ENCODE measurements at regions not wholly inside any gene's neighbourhood (a gene's known extent, or its start where the extent isn't known, plus 50 kb on each side); places are given as distances from the start of the nearest gene placed in this dataset.

DNA sequence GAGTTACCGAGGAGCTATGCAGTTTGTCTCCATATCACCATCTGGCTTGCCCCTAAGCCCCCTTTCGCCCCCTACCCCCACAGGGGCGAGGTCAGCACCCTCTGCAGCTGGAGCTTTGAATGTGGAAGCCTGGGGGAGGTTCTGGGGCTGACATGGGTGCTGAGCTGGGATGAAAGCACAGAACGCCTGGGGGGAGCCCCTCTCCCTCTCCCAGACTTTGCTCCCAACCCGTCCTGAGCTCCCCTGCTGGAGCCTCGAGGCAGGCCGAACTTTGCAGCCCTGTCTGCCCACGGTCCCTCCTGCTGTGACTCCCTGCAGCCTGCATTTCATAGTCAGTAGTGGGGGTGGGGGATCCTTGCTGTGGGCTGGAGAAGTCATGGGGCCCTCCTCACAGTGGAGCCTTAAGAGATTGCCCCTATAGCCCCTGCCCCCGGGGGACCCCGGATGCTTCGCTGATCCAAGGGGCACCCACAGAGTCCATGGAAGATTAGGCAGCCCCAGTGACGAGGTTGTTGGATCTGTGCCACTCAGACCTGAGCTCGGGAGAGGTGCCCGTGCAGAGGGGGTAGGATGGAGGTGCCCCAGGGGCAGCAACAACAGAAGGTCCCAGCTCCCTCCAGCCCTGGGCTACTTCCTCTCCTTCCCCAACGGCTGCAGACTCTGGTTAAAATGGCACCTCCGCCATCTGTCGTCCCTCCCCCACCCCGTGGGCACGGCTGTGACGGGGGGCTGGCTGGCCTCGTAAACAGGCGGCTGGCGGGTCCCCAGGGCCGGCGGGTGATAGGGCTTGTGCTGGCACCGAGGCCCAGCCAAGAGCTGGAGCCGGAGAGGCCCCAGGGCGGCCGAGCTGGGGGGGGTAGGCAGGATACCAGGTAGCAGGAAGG is 162.0 kb downstream of the C9orf50 start:
- H3K9ac ChIP-seq (ENCODE audit: low read length), result no peak overlapping the region
- H3K4me1 ChIP-seq (ENCODE audit: low read length), result peaks cover 10% of the 10 kb centered on the region
- no peak overlapping the region for H3K27ac ChIP-seq (ENCODE audit: low read length)
- no peak overlapping the region for H2AFZ ChIP-seq (ENCODE audit: low read depth, low read length)
- H3K36me3 ChIP-seq (replicated peaks; ENCODE audit: low read depth, low read length), result no peaks in the 10 kb centered on the region
- H3K79me2 ChIP-seq (ENCODE audit: low read length), result no peaks in the 10 kb centered on the region
- no peak overlapping the region for H3K4me3 ChIP-seq (ENCODE audit: low read length)
- H3K4me2 ChIP-seq (ENCODE audit: low read length), result no peak overlapping the region
- H4K20me1 ChIP-seq (ENCODE audit: insufficient read depth, low read length), result no peaks in the 10 kb centered on the region
- peaks cover 22% of the 10 kb centered on the region; the same call in 1 of the 2 replicates for H3K27me3 ChIP-seq (ENCODE audit: low read depth, low read length)
- no peak for TF ChIP-seq CTCF (IDR thresholded peaks at IDR 0.05; ENCODE audit: low read depth, low read length)
- no peak for TF ChIP-seq EZH2phosphoT487 (IDR thresholded peaks at IDR 0.05; ENCODE audit: low read depth)
- no peaks in the 10 kb centered on the region for H3K9me3 ChIP-seq (ENCODE audit: insufficient read depth, low read length)

- H3K4me2 ChIP-seq (ENCODE audit: low read length), result peak overlapping the region; percentile 7; the same call in 1 of the 2 replicates
- no peaks in the 10 kb centered on the region for H3K79me2 ChIP-seq (ENCODE audit: low read length)
- H3K9me3 ChIP-seq (ENCODE audit: insufficient read depth, low read length), result no peaks in the 10 kb centered on the region
- peaks cover 20% of the 10 kb centered on the region; the same call in 1 of the 2 replicates for H3K27me3 ChIP-seq (ENCODE audit: low read depth, low read length)
- no peaks in the 10 kb centered on the region for H4K20me1 ChIP-seq (ENCODE audit: insufficient read depth, low read length)
- no peak overlapping the region for H3K9ac ChIP-seq (ENCODE audit: low read length)
- TF ChIP-seq CTCF (IDR thresholded peaks at IDR 0.05; ENCODE audit: low read depth, low read length) (no peak), EZH2phosphoT487 (IDR thresholded peaks at IDR 0.05; ENCODE audit: low read depth) (no peak)
- no peak overlapping the region for H3K4me3 ChIP-seq (ENCODE audit: low read length)
- H3K4me1 ChIP-seq (ENCODE audit: low read length), result peaks cover 10% of the 10 kb centered on the region
- no peak overlapping the region for H2AFZ ChIP-seq (ENCODE audit: low read depth, low read length)
- H3K36me3 ChIP-seq (replicated peaks; ENCODE audit: low read depth, low read length), result no peaks in the 10 kb centered on the region
- H3K27ac ChIP-seq (ENCODE audit: low read length), result no peak overlapping the region
Measured at GRCh38 chr9:129458155-129458661, 162.7 kb downstream of the C9orf50 start.

DNA sequence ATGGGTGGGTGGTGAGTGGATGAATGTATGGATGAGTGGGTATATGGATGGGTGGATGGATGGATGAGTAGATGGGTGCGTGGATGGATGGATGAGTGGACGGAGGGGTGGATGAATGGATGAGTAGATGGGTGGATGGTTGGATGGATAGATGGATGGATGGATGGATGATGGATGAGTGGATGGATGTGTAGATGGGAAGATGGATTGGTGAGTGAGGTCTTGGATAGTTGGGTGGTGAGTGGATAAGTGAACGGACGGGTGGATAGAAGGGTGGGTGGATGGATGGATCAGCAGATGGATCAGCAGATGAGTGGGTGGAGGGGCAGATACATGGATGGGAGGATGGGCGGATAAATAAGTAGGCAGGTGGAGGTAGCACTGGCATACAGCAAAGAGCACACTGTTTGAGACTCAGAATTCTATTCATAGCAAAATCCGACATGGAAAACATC is 163.5 kb downstream of the C9orf50 start:
- Histone ChIP-seq H3K27ac (ENCODE audit: low read length) (no peak overlapping the region), H3K36me3 (replicated peaks; ENCODE audit: low read depth, low read length) (no peaks in the 10 kb centered on the region), H3K4me2 (ENCODE audit: low read length) (no peak overlapping the region), H4K20me1 (ENCODE audit: insufficient read depth, low read length) (no peaks in the 10 kb centered on the region), H3K4me1 (ENCODE audit: low read length) (peaks cover 10% of the 10 kb centered on the region), H3K79me2 (ENCODE audit: low read length) (no peaks in the 10 kb centered on the region), H2AFZ (ENCODE audit: low read depth, low read length) (no peak overlapping the region), H3K27me3 (ENCODE audit: low read depth, low read length) (peaks cover 20% of the 10 kb centered on the region; the same call in 1 of the 2 replicates), H3K9me3 (ENCODE audit: insufficient read depth, low read length) (no peaks in the 10 kb centered on the region), H3K4me3 (ENCODE audit: low read length) (no peak overlapping the region), H3K9ac (ENCODE audit: low read length) (no peak overlapping the region)
- TF ChIP-seq CTCF (IDR thresholded peaks at IDR 0.05; ENCODE audit: low read depth, low read length), result no peak
- no peak for TF ChIP-seq EZH2phosphoT487 (IDR thresholded peaks at IDR 0.05; ENCODE audit: low read depth)

- Histone ChIP-seq H4K20me1 (ENCODE audit: insufficient read depth, low read length) (no peaks in the 10 kb centered on the region), H3K36me3 (replicated peaks; ENCODE audit: low read depth, low read length) (no peaks in the 10 kb centered on the region), H3K4me2 (ENCODE audit: low read length) (no peak overlapping the region), H3K4me3 (ENCODE audit: low read length) (no peak overlapping the region), H3K27me3 (ENCODE audit: low read depth, low read length) (peaks cover 20% of the 10 kb centered on the region; the same call in 1 of the 2 replicates), H3K27ac (ENCODE audit: low read length) (no peak overlapping the region), H3K4me1 (ENCODE audit: low read length) (peaks cover 10% of the 10 kb centered on the region), H2AFZ (ENCODE audit: low read depth, low read length) (no peak overlapping the region), H3K9ac (ENCODE audit: low read length) (no peak overlapping the region), H3K9me3 (ENCODE audit: insufficient read depth, low read length) (no peaks in the 10 kb centered on the region), H3K79me2 (ENCODE audit: low read length) (no peaks in the 10 kb centered on the region)
- TF ChIP-seq EZH2phosphoT487 (IDR thresholded peaks at IDR 0.05; ENCODE audit: low read depth), result no peak
- no peak for TF ChIP-seq CTCF (IDR thresholded peaks at IDR 0.05; ENCODE audit: low read depth, low read length)
Measured at GRCh38 chr9:129456549-129457324, 164.2 kb downstream of the C9orf50 start.
